ENCODE measurements at regions not wholly inside any gene's neighbourhood (a gene's known extent, or its start where the extent isn't known, plus 50 kb on each side); places are given as distances from the start of the nearest gene placed in this dataset.

GRCh38 chr10:90640756-90641155 lies 217.1 kb downstream of the HTR7 start:
- no peak for DNase-seq

- DNase-seq = no peak
Measured at GRCh38 chr10:90641731-90642130, 216.1 kb downstream of the HTR7 start.

- no peak for DNase-seq
Measured at GRCh38 chr10:90642136-90642535, 215.7 kb downstream of the HTR7 start.

GRCh38 chr10:90642650-90643049 lies 215.2 kb downstream of the HTR7 start:
- DNase-seq = no peak

GRCh38 chr10:90644165-90644564 lies 213.7 kb downstream of the HTR7 start:
- DNase-seq = no peak

GRCh38 chr10:90650858-90651257 lies 207.0 kb downstream of the HTR7 start:
- DNase-seq = no peak

GRCh38 chr10:90652519-90652918 lies 205.3 kb downstream of the HTR7 start:
- DNase-seq = no peak

- DNase-seq = no peak
Measured at GRCh38 chr10:90658791-90659190, 199.0 kb downstream of the HTR7 start.

- DNase-seq = no peak
Measured at GRCh38 chr10:90665905-90666662, 191.8 kb downstream of the HTR7 start.

- DNase-seq = no peak
Measured at GRCh38 chr10:90674461-90674860, 183.4 kb downstream of the HTR7 start.

- no peak for DNase-seq
Measured at GRCh38 chr10:90674928-90675327, 182.9 kb downstream of the HTR7 start.

GRCh38 chr10:90675621-90676020 lies 182.2 kb downstream of the HTR7 start:
- DNase-seq = no peak
